Sigmoid colon (tissue), 4 donors: ENCODE measurements at regions not wholly inside any gene's neighbourhood (a gene's known extent, or its start where the extent isn't known, plus 50 kb on each side); places are given as distances from the start of the nearest gene placed in this dataset.

Experiments
- CTCF ChIP-seq, 4 experiments: fragments of 450-650 bp in 3 of 4; fragments of 200-600 bp in 1 of 4; IDR thresholded peaks; one replicate each; pipeline ENCODE4 v1.5.1; 2016 to 2019; ENCODE audit warnings: antibody characterized with exemption in 4 of 4, mild to moderate bottlenecking in 3 of 4, moderate library complexity in 2 of 4
- EP300 ChIP-seq, 4 donors: sonication (generic); formaldehyde crosslinking; IDR thresholded peaks; one replicate each; pipeline ENCODE4 v1.6.1; 2017; ENCODE audit warnings: antibody characterized with exemption in 4 of 4
- POLR2A ChIP-seq, 2 donors: fragments of 450-650 bp; IDR thresholded peaks; one replicate each; pipeline ENCODE4 v1.6.1; 2016; ENCODE audit warnings: antibody characterized with exemption in 2 of 2, mild to moderate bottlenecking in 2 of 2, moderate library complexity in 2 of 2
- POLR2AphosphoS5 ChIP-seq, 4 donors: sonication (generic); formaldehyde crosslinking; IDR thresholded peaks; one replicate each; pipeline ENCODE4 v1.6.1; 2017; ENCODE audit warnings: antibody characterized with exemption in 4 of 4

GRCh38 chrX:3545901-3546300 lies 167.5 kb downstream of the PRKX start:
- TF ChIP-seq EP300 (IDR thresholded peaks at IDR 0.05) (no peak), CTCF (IDR thresholded peaks at IDR 0.05) (no peak), POLR2A (IDR thresholded peaks at IDR 0.05) (no peak), POLR2AphosphoS5 (IDR thresholded peaks at IDR 0.05) (no peak)
